Upper lobe of left lung (tissue), 4 donors: ENCODE measurements at regions not wholly inside any gene's neighbourhood (a gene's known extent, or its start where the extent isn't known, plus 50 kb on each side); places are given as distances from the start of the nearest gene placed in this dataset.

Experiments used
- CTCF ChIP-seq, 6 experiments: fragments of 450-650 bp in 4 of 6; fragments of 200-600 bp in 2 of 6; sonication (generic) in 2 of 6; IDR thresholded peaks; one replicate each; pipeline ENCODE4 v1.5.1; 2016 to 2019; ENCODE audit warnings: antibody characterized with exemption in 6 of 6
- EP300 ChIP-seq, 4 donors: sonication (generic); formaldehyde crosslinking; IDR thresholded peaks; one replicate each; pipeline ENCODE4 v1.5.1; 2017; ENCODE audit warnings: antibody characterized with exemption in 4 of 4, control low read depth in 2 of 4
- POLR2A ChIP-seq, 4 donors: fragments of 450-650 bp; IDR thresholded peaks; one replicate each; pipeline ENCODE4 v1.5.1; 2016 to 2017; ENCODE audit warnings: antibody characterized with exemption in 4 of 4, mild to moderate bottlenecking in 2 of 4
- POLR2AphosphoS5 ChIP-seq, 2 donors: sonication (generic); formaldehyde crosslinking; IDR thresholded peaks; one replicate each; pipeline ENCODE4 v1.5.1; 2017; ENCODE audit warnings: antibody characterized with exemption in 2 of 2

GRCh38 chr18:43501099-43501498 is 223.8 kb upstream of the SYT4 start:
- no peak for TF ChIP-seq POLR2AphosphoS5 (IDR thresholded peaks at IDR 0.05)
- TF ChIP-seq CTCF (IDR thresholded peaks at IDR 0.05): no peak
- TF ChIP-seq POLR2A (IDR thresholded peaks at IDR 0.05): no peak
- TF ChIP-seq EP300 (IDR thresholded peaks at IDR 0.05): no peak
